Hypothalamus (tissue), 51 donors: ENCODE measurements at regions not wholly inside any gene's neighbourhood (a gene's known extent, or its start where the extent isn't known, plus 50 kb on each side); places are given as distances from the start of the nearest gene placed in this dataset.

Experiments used
- DNase-seq, 51 donors: peaks; one replicate each; lab custom pipeline; 2025; lab: John Stamatoyannopoulos, UW

- DNase-seq = no peak
Observed at GRCh38 chr3:154775821-154776548, 304.1 kb upstream of the MME start.

DNA sequence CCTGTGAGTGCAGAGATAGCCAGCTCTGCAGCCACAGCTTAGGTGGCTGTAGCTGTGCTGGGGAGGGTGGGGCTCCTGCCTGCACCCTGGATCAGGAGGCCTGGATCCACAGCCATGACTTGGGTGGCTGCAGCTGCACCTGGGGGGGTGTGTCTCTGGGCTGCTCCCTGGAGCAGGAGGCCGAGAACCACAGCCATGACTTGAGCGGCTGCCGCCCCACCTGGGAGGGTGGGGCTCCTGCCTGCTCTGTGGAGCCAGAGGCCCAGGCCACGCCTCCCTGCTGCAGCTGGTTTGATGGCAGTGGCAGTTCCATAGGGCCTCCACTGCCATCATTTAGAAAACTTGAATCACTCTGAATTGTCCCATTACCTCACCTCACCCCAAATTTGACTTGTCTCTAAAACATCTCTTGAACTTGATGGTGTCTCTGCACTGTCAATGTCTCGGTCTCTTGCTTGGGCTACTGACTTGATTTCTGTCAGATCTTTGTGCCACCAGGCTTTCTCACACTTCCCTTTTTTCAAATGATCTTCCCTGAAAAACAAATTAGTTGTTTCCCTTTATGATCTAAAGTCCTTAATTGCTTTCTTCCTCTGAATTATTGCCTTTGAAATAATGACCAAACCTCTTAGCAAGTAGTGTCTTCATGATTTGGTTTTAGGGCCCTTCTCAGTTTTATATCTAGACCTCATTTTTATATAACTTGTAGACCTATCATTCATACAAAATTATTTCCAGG is 313.2 kb upstream of the MME start:
- no peak for DNase-seq

DNA sequence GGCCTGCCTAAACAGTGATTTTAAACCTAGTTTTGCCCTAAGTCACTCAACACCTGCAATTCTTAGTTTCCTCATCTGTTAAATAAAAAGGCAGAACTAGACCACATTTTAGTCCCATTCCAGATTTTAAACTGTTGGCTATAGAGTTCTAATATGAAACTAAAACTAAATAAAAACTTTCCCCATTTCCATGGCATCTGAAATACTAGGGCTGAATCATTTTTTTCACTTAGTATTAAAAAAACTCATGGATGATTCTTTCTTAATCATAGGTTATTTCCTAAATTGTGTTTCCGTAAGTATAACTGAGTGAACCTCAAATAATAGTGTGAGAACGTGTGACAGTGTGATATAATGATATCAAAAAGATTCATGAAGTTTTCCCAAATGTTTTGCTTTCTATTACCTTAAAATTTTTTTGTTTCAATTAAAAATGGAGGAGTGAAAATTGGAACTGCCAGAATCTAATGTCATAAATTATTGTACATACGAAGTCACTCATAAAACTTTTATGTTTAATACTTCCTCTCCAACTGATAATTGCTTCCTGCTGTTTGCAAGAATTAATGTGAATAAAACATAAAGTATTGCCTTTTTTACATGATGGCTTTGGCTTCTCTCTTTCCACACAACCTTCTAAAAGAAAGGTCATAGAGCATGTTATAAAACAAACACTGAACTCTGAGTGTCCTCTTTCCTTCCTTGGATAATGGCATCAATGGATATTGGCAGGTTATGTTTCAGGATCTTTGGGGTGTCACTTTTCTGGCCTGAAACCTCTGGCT is 315.1 kb upstream of the MME start:
- DNase-seq = no peak

GRCh38 chr3:154762486-154762885 is 317.6 kb upstream of the MME start:
- DNase-seq = no peak

DNA sequence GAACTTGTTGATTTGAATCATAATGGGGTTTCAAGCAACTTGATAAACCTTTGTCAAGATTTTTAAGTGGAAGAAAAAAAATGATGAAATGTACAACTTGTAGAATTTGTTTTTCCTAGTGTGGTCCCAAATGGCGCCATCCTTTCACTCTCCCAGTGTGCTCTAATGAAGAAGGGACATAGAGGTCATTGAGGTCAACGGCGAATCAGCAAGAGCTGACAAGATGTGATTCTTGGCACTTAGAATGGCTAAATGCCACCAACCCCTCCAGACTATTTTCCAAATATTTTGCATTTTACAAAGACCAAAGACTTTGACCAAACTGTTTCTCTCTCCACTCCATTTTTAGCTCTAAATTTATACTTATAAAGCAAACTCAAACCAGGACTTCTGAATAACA is 320.2 kb upstream of the MME start:
- DNase-seq = no peak

DNA sequence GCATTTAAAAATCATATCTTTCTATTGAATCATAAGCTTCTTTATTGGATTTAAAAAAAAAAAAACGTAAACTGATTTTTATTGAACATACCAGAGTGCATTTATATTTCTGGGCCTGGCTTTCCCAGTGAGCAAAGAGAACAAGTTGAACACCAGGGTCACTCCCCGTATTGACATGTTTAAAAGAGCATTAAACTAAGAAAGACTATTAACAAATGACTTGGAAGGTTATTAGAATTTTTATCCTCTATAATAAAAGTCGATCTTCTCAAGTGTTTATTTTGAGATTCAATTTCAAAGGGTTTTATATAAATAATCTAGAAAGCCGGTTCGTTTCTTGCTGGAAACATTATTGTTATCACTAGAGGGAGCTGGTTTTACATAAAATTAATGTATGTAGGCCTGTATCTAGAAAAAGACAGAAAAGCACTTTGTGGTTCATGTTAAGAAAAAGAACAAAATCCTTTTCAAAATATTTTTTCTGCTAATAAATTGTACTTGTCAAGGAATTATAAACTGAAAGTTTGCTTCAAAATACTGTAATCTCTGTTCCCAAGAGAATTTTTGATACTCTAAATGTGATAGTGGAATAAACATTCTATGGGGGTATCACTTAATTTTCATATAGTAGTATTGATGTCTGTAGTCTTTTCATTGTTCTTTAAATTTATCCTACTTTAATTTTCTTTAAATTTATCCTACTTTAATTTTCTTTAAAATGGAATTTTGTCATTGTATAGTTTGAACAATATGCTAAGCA is 321.8 kb upstream of the MME start:
- DNase-seq = no peak

DNA sequence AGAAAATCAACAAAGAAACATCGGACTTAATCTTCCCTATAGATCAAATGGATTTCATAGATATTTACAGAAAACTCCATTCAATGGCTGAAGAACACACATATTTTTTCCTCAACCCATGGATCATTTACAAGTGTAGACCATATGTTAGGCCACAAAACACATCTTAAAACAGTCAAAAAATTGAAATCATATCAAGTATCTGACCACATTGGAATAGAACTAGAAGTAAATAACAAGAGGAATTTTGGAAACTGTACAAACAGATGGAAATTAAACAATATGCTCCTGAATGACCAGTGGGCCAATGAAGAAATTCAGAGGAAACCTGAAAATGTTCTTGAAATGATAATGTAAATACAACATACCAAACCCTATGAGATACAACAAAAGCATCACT is 323.1 kb upstream of the GPR149 start:
- no peak for DNase-seq

GRCh38 chr3:154749514-154749913 is 319.5 kb upstream of the GPR149 start:
- DNase-seq = no peak

DNA sequence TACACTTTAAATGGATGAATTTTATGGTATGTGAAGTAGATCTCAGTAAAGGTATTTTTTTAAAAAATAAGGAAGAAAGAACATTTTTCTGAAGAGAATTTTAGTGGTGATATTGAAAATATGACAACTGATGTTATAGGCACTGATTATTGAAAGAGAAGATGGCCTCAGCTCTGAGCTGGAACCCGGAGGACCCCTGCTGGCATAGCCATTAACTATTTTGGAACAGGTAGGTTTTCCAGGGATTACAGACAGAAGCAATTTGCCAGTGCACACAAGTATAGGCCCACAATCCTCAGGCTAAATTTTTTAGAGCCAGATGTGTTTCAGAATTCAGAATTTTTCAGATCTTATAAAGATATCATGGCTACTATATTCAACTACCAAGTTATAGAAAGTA is 315.9 kb upstream of the GPR149 start:
- DNase-seq = no peak

DNA sequence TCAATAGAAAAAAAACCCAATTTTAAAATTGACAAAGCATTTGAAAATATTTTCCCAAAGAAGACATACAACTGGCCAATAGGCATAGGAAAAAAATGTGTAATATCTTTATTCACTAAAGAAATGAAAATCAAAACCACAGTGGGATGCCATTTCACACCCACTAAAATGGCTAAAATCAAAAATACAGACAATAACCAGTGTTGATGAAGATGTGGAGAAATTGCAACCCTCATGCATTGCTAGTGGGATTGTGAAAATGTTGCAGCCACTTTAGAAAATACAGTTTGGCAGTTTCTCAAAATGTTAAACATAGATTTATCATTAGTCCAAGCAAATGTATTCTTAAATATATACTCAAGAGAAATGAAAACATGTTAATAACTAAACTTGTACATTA is 315.1 kb upstream of the GPR149 start:
- DNase-seq = no peak

DNA sequence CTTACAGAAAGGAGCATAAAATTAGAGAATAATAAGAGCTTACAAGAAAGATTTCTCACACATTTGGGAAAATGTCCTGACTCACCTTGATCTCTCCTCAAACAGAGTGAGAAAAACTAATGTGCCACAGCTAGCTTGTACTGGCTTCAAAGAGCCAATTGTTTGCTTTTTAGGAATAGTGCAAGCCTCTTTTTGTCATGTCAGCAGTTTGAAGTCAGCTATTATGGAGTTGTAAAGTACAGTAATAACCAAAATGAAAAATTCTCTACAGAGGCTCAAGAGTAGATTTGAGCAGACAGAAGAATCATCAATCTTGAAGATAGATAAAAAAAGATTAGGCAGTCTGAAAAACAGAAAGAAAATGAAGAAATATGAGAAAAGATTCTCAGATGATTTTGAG is 313.4 kb upstream of the GPR149 start:
- DNase-seq = no peak

DNA sequence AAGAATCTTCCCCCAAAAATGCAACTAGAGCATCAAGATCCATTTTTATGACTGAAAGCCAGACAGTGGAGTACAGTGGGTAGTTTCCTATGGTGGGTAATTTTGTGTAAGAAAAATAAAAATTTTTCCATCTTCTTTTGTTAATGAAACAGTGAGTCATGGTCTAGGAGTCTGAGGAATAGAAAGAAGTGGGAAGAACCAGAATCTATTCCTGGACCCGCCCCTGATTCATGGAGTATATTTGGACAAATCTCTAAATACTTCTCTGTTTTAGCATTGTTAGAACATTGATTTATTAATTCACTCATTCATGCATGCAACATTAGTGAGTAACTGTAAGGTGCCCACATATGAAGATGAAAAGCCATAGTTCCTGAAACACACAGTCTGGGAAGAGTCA is 304.5 kb upstream of the GPR149 start:
- DNase-seq = no peak

DNA sequence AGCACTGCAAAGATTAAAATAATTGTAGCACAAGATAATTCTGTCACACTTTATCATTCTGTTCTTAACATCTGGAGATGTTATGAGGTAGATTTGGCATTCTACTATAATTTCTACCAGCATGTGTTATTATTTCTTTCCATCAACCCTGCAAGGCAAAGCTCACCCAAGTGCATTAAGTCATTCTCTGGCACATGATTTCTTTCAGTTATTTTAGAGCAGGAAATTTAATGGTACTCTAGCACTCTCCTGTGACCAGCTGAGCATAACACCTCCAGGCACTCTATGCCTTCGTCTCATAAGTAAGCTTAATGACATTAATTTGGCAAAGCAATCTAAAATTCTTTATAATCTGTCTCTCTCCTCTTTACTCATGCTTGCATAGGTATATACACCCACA is 300.2 kb upstream of the GPR149 start:
- peak in 1 of 51 donors; percentile 68 for DNase-seq

DNA sequence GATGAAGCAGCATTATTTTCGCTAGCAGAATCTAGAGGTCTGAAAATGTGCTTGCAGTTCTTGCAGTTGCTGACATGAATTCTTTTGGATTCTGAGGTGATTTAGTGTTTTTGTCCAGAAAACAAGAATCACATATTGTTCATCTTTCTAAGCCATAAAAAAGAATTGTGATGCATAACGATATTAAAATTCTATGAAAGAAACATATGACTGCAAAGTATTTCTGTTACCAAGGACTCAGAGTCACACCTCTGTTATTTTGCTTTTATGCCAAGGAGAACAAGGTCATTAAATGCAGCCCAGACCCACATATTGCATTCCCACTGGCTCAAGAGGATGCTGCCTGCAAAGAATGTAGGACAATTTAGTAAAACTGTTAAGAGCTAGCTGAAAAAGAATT is 299.8 kb upstream of the GPR149 start:
- DNase-seq = peak in 1 of 51 donors; percentile 68

DNA sequence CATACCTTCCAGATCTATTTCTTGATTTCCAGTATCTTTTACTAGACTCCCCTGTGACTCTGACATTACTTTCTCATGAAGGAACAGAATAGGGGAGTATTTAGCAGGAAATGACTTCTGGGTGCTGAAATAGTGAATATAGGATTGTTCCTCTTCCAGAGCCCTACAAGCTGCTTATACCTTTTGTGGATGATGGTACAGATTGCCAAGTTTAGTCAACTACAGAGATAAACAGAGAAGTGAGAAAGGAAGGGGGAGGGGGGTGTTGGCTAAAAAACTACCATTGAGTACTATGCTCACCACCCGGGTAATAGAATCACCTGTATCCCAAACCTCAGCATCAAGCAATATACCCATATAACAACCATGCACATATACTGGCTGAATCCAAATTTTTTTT is 298.3 kb upstream of the GPR149 start:
- no peak for DNase-seq

GRCh38 chr3:154720921-154721320 is 290.9 kb upstream of the GPR149 start:
- DNase-seq = no peak

DNA sequence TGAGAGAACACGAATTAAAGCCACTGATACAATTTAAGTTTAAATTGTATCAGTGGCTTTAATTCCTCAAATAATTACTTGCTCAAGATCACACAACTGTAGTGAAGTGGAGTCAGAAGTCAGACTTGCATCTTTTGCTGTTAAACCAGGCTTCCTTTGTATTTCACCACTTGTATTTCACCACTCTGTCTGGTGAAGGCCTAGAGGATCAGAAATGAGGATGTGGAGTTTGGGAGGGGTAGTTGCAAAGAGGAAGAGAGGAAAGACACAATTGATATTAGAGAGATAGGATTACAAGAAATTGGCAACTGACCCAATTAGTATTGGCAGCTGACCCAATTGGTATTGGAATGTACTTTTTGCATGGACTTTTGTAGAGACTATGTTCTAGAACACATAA is 288.1 kb upstream of the GPR149 start:
- no peak for DNase-seq

DNA sequence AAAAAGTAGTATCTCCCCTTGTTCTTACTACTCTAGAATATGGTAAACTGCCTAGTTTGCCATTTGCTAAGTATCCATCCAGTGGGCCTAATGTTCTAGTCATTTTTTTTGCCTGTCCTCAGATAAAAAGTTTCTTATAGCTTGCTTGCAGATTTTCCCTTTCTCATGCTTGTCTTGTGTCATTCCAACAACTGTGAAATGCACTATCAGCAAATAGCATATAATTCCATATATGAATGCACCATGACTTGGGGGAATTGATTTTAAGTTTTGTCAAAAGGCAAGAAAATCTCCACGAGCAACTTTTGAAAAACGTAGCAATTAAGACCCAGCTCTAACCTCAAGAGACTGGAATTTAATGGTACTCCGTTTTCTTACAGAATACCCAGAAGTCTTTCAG is 286.2 kb upstream of the GPR149 start:
- DNase-seq = no peak

DNA sequence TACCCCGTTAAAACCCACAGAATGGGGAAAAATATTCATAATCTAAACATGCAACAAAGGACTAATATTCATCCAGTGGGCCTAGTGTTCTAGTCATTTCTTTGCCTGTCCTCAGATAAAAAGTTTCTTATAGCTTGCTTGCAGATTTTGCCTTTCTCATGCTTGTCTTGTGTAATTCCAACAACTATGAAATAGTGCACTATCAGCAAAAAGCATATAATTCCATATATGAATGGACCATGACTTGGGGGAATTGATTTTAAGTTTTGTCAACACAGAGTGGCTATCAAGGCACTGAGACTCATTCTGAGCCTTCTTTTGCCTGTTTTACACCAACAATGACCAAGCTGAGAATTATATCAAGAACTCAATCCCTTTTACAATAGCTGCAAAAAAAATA is 278.6 kb upstream of the GPR149 start:
- DNase-seq = no peak

DNA sequence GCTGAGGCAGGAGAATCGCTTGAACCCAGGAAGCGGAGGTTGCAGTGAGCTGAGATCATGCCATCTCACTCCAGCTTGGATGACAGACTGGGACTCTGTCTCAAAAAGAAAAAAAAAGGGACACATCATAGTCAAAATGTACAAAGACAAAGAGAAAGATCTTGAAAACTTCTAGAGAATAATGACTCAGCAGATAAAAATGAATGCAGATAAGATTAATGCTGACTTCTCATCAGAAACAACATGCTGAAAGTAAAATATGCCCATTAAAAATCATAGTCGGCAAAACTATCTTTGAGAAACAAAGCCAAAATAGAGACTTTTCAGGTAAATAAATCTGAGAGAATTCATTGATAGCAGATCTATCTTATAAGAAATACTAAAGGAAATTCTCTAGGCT is 271.1 kb upstream of the GPR149 start:
- DNase-seq = no peak

GRCh38 chr3:154690413-154690812 is 260.4 kb upstream of the GPR149 start:
- DNase-seq = no peak
